Right renal pelvis (tissue), 4 donors: ENCODE measurements at regions not wholly inside any gene's neighbourhood (a gene's known extent, or its start where the extent isn't known, plus 50 kb on each side); places are given as distances from the start of the nearest gene placed in this dataset.
"Not testable (repeated sequence)": the region's sequence is repeated elsewhere in the genome, so short reads cannot be mapped to it uniquely, and the experiment has no call there.

Experiments used
- DNase-seq, 4 donors: peaks; one replicate each; pipeline ENCODE4 v3.0.0-alpha.2; 2013; ENCODE audit warnings: low read depth in 4 of 4, low spot score in 3 of 4, missing footprints in 1 of 4

DNA sequence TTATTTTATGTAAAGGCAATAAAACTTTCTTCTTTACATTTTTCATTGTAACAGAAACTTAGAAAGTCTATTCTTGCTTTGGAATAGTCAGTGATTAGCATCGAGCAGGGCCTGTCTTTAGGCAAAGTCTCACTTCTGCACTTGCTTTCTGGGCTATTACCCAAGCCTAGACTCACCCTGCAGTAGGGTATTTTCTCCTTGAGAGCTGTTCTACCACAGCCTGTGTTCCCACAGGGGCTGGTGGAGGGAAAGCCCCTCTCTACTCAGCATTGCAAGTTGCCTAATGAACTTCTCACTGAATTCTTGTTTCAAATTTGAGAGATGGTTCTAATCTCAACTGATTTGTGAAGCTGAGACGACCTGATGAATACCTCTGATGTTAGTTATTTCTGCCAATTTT lies 111.7 kb upstream of the KLHL14 start:
- no peak for DNase-seq

DNA sequence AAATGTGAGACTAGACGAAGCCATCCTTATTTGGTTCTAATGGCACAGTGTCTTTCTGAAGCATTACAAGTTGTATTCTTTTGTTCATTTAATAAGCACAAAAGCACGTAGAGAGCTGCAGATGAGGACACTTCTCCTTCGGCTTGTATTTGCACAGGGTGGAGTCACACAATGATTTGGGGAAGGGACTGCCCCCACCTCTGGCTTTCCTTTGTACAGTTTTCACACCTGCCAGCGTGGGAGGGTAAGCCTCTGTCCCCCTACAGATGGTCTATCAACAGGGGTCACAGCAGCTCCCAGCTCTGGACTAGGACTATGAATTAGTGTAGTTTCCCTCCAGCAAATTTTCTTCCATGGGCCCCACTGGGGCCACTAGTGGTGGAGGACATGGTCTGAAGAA lies 108.2 kb upstream of the KLHL14 start:
- no peak for DNase-seq

DNA sequence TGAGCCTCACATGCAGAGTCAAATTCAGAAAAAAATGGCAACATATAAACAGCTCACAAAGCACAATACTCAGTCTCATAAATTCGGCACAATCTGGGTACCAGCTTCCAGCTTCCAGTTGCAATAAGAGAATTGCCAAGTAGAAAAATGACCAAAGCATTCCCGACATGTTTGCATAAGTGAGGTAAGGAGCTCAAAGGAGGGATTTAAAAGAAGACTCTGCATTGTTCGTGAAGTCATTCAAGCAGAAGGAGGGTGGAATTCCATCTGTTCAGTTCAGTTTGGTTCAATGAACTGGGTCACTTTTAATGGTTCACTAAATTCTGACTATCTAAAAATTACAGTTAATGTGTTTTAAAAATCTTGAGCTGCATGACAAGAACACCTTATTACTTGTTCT lies 106.7 kb upstream of the KLHL14 start:
- no peak for DNase-seq

DNA sequence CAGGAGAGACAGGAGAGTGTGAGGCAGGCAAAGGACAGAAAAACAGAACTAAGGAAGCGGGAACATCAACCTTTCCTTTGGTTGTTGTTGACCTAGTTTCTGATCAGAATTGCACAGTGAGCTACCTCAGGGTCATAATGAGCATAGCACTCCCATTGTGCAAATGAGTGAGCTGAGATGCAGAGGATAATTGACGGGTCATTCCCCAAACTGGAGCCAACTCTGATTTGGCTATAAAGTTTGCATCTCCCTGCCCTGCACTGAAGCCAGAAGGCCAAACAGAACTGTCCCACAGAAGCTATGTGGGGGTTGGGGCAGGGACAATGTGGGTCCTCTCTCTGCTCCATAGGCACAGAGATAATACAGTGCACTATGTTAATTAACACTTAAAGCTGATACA lies 105.6 kb upstream of the KLHL14 start:
- DNase-seq: no peak

DNA sequence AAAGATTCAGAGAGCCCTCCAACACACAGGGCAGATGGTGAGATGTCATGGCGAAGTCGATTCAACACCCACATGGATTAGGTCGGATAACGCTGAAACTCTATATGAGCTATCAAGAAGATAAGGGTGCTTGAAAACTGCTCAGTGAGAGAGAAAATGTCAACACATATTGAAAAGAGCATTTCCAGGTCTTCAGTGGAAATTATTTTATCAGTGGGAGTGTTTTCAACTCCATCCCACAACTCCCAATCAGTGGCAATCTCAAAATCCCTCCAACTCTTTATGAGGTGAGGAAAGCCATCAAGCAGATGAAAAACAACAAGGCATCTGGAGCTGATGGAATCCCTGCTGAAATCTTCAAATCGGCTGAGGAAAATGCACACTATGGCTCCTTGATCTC lies 104.5 kb upstream of the KLHL14 start:
- no peak for DNase-seq

DNA sequence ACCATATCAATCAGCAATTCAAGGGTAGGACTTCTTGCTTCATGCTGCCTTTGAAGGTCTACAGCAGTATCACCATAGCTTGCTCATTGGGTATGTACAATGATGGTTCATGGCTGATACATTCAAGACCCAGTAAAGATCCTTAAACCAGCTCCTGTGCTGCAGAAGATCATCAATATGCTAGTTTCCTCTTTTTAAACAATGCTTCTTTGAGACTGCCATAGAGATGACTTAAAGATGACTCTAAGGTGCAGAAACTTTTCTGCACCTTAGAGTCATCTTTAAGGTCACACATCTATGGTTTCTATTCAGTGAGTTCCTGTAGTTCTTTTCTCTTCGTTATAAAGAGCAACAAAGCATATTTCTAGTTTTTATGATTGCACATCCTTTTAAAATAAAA lies 102.8 kb upstream of the KLHL14 start:
- no peak for DNase-seq

DNA sequence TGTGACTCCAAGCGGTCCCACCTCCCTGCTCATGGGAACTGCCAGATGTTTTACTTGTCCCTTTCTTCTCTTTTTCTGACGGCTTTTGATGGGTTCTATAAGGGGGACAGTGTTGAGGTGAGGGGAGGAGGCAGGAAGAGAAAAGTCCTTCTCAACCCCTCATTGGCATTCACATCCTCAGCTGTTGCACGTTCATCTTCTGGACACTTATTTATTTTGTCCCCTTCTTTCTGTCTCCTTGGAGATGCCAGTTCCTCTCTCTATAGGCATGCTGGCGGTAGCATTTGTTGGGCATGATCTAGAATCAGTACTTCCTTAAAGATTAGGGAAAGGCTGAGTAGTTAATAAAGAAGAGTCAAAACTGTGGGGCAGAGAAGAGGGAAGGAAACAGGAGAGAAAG lies 99.0 kb upstream of the KLHL14 start:
- DNase-seq: no peak

DNA sequence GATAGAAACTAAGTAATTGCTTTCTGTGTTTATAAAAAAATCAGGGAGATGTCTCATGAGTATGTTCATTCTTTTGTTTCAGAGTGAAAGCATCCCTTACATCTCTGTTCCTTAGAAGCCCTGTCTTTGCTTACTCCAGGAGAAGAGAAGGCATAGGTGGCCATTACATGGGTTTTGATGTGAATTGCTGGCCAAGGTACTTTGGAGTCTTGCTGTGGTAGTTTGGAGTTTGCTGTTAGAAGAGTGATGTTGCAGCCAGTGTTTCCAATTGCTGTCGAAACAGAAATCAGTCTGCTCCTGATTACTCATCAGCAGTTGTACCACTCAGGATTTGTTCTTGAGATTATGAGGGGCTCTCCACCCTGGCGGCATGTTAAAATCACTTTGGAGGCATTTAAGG lies 97.8 kb upstream of the KLHL14 start:
- no peak for DNase-seq

DNA sequence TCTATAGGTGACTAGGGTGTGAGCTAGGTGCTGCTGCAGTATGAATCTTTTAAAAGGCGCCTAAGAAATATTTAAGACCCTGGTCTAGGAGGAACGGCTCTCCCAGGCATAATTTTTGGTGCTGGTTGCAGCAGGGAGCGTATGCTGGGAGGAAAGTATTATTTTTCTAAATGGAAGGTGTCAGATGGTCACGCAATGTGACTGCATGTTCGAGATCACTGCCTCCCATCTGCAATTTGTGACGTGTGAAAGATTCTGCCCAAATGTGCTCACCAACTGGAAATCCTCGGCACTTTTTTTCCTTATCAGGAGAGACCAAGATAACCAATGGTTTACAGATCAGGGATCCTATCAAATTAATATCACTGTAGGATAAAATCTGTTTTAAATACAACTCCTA lies 95.6 kb upstream of the KLHL14 start:
- DNase-seq: no peak

DNA sequence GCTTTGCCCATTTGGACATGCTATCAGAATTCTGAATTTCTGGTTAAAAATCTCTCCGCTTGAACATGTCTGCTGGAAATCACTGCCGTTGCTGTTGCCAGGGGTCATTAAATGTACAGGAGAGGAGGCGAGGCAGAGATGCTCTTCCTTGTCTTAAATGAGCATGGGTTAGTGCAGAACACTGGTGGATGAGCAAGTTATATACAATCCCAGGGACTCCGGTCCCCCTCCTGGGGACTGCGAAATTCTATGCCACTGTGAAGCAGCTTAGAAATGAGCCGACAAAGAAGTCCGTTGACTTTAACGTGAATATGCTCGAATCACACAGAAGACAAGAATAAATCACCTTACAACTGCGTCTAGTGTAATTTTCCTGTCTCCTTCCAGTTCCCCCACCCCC lies 95.1 kb upstream of the KLHL14 start:
- no peak for DNase-seq

DNA sequence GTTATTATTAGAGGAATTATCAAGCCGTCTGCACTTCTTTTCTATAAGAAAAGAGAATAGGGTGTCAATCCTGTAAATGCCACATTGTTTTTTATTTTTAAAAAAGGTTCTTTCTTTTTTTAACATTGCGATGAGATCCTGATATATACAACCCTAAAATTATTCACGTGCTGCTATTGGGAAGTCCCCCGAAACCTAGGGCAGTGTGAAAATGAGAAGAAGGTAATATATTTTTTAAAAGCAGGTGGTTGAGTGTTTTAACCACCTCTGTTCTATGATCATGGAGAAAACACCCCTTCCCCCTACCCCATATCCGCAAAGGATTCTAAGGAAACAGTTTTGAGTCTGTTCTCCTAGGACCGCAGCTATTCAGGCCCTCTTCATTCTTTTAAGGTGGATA lies 94.5 kb upstream of the KLHL14 start:
- DNase-seq: no peak

DNA sequence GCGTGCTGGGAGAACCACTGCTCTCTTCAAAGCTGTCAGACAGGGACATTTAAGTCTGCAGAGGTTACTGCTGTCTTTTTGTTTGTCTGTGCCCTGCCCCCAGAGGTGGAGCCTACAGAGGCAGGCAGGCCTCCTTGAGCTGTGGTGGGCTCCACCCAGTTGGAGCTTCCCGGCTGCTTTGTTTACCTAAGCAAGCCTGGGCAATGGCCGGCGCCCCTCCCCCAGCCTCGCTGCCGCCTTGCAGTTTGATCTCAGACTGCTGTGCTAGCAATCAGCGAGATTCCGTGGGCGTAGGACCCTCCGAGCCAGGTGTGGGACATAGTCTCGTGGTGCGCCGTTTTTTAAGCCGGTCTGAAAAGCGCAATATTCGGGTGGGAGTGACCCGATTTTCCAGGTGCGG lies 89.2 kb upstream of the KLHL14 start:
- DNase-seq: not testable (repeated sequence)

DNA sequence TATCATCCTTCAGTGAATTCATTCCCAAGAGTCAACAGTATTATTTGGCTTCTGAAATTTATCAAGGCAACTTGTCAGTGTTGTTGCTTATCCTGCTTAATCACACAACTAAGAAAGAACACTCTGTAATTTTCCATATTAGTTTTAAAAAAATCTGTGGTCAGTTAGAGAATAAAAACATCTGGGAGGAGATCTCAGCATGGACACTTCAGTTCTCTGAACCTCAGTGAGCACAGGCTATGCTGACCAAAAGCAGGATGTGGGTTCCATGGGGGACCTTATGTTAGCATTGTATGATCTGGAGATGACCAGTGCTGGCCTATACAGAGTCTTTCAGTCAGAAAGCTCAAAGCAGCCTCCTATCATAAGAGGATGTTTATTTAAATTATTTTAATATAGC lies 79.1 kb upstream of the KLHL14 start:
- DNase-seq: no peak

DNA sequence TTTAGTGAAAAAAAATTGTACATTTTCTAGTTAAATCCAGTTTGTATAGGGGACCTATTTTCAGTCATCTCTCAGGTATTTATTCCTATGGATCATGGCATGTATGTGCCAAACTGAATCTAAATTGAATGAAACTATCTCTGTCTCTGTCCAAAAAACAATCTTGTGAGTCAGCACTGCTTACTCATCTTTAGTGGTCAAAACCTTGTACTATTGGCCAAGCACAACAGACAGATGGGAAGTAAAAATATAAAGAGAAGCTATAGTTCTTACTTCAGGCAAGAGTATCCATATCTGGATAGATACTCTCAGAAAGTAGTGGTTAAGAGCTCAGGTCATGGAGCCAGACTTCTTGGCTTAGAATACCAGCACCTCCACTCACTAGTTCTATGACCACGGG lies 76.0 kb upstream of the KLHL14 start:
- no peak for DNase-seq

DNA sequence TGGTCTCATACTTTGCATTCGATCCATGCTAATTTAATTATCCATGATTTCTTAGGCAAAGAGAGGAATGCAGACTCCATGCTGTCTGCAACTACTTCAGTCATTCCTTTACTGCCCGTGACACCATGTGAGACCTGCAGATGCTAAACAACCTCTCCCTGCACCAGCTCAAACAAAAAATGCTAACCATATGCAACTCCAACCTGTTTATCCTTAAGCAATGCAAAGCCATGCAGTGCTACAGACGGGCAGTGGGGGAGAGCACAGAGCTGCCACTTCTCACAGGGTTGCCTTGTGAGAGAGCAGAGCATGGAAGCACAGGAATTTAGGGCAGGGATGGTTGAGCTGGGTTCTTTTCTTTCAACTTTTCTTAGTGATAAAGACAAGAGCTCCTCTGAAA lies 74.9 kb upstream of the KLHL14 start:
- peak in 2 of 4 donors; percentile 10 to 31 for DNase-seq

DNA sequence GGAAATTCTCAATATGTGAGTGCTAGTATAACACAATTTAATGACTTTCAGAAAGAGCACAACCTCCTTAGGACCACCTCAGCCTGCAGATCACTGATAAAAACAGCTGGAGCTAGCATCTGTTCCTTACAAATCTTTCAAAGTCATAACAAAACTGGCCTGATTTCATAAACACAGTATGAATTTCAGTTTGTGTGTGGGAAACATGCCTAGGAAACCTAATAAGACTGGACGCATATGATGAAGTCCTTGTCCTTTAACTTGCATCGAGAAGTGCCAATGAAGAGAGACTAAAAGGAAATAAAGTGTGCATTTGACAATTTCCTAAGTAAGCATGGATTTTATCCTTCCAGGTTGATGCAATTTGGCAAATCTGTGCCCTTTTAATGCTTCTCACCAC lies 74.1 kb upstream of the KLHL14 start:
- no peak for DNase-seq

DNA sequence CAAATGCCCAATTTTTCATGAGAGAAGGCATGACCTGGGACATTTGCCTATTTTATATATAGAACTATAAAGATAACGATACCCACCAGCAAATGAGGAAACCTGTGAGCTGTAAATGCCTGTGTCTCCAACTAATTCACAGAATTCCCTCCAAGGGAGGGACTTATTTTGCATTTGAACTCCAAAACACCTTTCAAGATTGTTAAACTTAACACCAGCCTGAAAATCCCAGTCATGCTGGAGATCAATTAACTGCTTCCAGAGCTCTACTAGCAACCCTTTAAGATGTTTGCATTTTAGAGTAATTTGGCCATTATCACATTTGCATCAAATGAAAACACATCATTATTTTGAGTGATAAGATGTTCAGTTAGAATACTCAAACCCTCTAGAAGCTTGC lies 68.1 kb upstream of the KLHL14 start:
- DNase-seq: no peak

DNA sequence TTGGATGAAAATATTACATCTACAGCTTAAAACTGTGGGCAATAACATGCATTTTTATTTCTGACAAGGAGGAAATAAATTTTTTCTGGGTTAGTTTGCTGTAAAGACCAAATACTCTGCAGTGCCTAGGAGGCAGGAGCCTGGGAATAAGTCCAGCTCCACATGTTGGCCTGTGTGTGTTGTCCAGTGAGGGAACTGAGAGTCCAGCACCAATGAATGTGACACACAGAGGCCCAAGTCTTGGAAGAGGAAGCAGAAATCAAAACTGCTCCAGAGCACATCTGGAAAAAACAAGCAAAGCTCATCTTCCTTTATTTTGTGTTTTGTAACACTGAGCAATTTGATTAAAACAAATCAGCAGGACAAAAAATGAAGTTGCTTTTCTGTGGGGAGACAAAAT lies 63.1 kb upstream of the KLHL14 start:
- no peak for DNase-seq

DNA sequence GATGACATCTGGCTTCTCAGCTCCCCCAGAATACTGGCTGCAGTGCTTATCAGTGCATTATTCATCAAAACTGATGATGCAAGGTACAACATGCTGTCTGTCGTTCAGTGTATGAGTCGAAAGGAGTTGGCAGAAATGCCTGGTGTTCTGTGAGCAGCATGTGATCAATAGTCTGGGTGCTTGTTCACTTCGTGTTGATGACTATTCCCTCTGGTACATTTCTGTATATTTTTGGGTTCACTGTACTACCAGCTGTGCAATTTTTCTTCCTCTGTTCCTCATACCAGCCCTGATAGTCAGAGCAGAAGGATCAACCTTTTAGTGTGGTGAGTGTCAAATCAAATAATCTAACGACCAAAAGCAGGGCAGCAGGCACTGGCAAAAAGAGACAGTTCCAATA lies 59.0 kb upstream of the KLHL14 start:
- no peak for DNase-seq

DNA sequence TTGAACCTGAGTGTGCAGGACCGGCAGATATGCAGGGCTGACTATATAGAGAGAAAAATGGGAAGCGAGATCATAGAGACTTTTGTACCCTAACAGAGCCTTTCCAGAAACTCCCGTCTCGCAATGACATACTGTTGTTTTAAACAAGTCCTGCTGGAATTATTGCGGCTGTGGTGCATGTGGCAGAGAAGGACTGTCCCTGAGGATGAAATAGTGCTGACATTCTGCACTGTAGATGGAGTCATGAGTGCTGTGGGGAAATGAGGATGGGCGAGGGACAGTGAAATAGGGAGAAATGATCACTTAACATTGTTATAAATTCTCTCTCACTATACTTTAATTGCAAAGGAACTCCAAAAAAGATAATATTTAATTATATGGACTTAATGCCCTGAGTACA lies 50.4 kb upstream of the KLHL14 start:
- DNase-seq: no peak
